ENCODE measurements at regions not wholly inside any gene's neighbourhood (a gene's known extent, or its start where the extent isn't known, plus 50 kb on each side); places are given as distances from the start of the nearest gene placed in this dataset.

DNA sequence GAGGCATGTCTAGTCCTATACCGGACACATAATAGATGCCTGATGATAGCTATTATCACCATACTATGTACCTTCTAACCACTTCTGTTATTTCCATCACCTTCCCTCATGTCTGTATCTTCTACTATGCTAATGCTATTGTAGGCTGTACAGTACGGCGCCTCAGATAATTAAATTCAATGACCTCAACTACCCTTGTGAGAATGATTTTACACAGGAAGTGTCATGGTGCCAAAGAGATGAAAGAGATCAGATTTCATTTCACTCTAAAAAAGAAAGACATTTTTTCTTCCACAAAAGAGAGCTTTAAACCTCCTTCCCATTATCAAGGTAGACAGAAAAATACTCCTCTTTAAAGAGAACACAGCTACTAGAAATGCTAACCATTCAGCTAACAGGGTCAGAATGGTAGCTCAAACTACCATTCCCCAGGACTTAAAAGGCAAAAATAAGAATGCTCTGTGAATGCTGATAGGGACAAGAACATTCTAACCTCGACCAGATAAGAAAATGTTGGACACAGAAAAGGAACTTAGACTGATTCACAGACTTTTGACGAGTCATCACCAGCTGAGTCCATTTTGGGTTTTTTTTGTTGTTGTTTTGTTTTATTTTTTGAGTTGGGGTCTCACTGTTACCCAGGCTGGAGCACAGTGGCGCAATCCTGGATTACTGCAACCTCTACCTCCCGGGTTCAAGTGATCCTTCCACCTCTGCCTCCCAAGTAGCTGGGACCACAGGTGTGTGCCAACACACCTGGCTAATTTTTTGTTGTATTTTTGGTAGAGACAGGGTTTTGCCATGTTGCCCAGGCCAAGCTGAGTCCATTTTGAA is 99.2 kb upstream of the RAPGEF2 start:
- FAIRE-seq = peak; percentile 75
- no peak for DNase-seq (ENCODE audit: extremely low spot score, insufficient read length, low read depth)

DNA sequence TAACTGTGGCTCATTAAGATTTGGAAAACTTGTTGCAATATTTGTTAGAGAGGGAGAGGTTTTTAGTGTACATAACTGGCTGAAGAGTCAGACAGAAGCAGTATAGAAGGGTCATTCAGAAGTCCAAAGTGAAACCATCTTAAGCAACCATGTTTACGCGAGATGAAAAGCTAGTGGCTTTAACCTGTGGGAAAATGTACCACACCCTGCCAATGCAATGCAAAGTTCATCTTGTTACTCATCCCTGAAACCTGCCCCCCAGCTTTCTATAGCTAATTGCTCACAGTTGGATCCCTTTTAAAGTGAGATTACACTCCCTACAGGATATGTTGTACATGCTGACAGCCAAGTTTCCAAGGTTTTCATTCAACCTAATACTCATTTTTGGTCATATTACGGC is 96.7 kb upstream of the RAPGEF2 start:
- no peak for DNase-seq (ENCODE audit: extremely low spot score, insufficient read length, low read depth)
- no peak for FAIRE-seq

DNA sequence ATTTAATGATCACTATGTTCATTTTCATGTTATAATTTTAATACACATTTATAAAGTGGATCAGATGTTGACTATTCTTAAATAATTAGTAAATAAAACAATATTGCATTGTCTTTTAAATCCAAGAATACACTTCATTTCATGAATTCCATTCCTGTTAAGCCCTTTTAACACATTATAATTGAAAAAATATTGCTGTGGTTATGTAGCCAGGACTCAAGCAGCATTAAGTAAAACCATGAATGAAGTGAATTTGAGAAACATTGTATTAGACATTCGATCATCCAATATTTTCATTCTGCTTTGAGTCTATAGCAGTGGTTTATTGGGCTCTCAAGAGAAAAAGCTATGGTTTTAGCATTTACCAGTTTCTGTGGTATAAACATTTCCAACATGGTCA is 94.2 kb upstream of the RAPGEF2 start:
- no peak for FAIRE-seq
- DNase-seq (ENCODE audit: extremely low spot score, insufficient read length, low read depth) = no peak

DNA sequence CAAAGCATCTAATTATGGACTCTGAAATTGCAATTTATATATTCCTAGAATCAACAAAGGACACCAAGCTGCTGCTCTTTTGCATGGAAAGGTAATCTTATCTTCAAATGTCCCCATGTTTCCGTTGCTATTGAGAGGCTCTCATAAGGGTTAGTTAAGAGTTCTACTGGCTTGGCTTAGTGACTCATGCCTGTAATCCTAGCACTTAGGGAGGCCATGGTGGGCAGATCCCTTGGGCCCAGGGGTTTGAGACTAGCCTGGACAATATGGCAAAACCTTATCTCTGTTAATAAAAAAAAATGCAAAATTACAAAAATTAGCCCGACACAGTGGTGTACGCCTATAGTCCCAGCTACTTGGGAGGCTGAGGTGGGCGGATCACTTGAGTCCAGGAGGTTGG is 93.4 kb upstream of the RAPGEF2 start:
- DNase-seq (ENCODE audit: extremely low spot score, insufficient read length, low read depth) (no peak), FAIRE-seq (no peak)

DNA sequence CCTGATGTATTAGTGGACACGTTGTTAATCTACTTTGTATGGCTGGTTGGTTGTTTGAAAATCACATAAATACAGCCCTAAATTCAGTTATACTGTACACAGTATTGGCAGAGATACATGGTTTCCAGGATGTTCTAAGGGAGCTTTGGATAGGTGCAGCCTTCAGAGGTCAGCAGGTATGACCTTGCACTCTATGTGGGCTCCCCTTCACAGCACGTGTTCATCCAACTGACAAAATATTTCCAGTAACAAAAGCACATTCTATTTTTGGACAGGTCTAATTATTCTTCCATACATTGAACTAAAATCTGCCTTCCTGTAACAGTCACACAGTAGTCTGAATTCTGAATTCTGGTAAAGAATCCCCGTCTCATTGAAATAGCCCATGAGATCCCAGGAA is 92.8 kb upstream of the RAPGEF2 start:
- no peak for DNase-seq (ENCODE audit: extremely low spot score, insufficient read length, low read depth)
- no peak for FAIRE-seq

DNA sequence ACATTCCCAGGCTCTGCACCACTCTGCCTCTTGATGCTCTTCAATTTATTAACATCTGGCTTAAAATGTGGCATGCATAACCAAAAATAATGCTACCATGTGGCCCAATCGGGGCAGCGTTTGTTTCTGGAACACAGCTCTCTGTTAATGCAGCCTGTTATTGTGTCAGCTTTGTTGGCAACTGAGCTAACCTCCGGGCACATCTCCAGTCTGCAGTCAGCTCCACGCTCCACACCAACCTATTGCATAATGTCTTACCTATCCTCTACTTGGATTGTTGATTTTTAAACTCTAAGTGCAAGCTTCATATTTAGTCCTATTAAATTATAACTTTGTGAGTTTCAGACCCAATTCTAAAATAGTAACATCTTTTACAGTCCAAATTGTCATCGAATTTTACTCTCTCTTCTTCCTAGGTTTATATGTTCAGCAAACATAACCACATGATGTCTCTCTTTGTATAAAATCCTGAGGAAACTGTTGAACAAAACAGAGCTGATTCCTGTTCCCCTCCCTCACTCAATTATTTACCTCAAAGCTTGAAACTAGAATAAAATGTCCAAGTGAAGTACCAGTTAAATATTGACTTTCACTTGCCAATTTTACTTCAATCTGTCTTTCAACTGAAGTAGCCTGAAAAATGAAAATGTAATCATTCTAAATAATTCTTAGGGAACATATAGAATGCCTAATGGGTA is 92.2 kb upstream of the RAPGEF2 start:
- peak; percentile 55 for FAIRE-seq
- no peak for DNase-seq (ENCODE audit: extremely low spot score, insufficient read length, low read depth)

DNA sequence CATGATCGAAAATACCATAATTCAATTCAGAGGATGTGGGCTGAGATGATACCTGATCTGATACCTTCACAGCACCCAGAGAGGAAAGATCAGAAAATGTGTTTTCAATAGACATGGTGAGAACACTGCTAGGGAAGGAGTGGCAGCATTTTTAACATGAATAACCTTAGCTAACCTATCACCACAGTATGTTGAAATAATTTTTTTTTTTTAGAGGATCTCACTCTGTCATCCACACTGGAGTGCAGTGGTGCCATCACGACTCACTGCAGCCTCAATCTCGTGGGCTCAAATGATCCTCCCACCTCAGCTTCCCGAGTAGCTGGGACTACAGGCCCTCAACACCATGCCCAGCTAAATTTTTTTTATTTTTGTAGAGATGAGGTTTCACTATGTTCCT is 90.5 kb upstream of the RAPGEF2 start:
- FAIRE-seq = no peak
- DNase-seq (ENCODE audit: extremely low spot score, insufficient read length, low read depth) = no peak

DNA sequence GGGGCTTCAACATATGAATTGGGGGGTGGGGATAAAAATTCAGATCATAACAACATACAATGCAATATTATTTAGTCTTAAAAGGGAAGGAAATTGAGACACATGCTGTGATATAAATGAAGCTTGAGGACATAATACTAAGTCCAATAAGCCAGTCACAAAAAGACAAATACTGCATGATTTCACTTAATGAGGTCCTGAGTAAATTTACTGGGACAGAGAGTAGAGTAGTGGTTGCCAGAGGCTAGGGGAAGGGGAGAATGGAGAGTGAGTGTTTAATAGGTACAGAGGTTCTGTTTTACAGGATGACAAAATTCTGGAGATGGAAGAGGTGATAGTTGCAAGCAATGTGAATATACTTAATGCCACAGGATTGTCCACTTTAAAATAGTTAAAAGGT is 89.2 kb upstream of the RAPGEF2 start:
- FAIRE-seq = no peak

DNA sequence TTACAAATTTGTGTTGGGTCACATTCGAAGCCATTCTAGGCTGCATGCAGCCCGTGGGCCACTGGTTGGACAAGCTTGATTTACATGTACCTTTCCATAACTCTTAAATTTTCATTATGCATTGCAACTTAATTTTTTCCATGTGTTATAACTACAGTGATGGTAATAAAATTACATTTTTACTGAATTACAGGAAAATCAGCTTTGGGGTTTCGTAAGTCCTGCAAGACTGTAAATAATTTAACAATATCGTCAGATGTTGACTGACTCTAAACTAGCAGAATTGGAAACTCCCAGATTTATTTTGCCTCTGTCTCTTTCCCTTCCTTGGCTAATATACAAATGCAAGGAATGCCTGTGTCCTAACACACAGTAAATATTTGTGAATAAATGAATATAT is 88.0 kb upstream of the RAPGEF2 start:
- FAIRE-seq (no peak), DNase-seq (ENCODE audit: extremely low spot score, insufficient read length, low read depth) (no peak)

More for the DNA sequence above, 89.2 kb upstream of the RAPGEF2 start:
- no peak for DNase-seq (ENCODE audit: extremely low spot score, insufficient read length, low read depth)

DNA sequence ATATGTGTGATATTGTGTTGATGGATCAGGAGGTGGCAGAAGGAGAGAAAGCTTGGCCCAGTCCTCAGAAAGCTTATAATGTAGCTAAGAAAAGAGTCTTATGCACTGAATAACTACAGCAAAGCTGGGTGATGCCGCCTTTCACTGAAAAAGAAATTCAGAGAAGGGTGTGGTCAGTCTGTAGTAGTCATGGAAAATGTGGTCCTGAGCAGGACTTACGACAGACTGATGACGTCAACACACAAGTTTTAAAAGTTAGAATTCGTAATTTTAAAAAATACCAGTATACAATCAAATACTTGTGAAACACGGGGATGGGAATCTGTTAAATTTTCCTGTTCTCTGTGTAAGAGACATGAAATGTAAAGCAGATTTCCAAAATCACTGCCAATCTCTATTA is 87.0 kb upstream of the RAPGEF2 start:
- DNase-seq (ENCODE audit: extremely low spot score, insufficient read length, low read depth) (no peak), FAIRE-seq (no peak)

DNA sequence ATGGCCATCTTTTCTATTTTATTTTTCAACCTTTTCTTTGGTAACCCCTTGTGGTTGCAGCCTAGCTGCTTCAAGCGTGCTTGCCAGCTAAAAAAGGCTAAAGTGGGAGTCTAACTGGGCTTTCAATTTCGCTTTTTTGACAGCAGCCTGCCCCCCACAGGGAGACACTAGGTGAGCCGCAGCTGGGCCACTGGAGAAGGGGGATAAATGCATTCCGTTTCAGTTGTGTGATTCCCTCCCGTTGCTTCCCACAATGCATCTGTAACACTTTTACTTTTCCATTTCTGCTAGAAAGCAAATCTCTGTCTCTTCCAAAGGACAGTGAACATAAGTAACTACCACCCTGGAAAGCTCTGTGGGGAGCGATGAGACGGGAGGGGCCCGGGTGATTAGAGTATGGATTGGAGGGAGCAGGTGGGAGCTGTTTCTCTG is 86.3 kb upstream of the RAPGEF2 start:
- FAIRE-seq (peak; percentile 88), DNase-seq (ENCODE audit: extremely low spot score, insufficient read length, low read depth) (peak; percentile 40)

DNA sequence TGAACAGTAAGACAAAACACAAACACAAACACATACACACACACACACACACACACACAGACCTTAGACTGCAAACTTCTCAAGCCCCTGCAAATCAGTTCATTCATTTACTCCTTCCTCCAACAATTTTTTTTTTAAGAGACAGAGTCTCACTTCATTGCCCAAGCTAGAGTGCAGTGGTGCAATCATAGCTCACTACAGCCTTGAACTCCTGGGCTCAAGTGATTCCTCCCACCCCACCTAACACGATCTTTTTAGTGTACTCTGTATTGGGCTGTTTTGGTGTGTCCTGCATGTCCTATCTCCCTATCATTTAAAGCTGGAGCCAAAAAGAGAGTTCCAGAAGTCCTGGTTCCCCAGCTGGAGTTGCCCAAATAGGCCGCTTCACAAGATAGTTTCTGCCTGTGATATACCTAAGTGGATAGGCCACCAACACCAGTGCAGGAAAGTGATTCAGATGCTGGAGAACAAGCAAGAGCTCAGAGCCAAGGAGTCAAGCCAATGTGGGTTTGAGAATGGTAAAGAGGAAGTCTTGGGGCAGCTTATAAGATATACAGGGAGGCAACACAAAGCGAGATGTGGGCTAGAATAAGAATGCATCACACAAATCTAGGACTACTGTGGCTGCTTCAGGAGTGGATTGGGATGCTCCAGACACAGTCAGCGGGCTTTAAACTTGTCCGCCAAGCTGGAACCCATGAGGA is 85.4 kb upstream of the RAPGEF2 start:
- FAIRE-seq = no peak
- DNase-seq (ENCODE audit: extremely low spot score, insufficient read length, low read depth) = no peak

DNA sequence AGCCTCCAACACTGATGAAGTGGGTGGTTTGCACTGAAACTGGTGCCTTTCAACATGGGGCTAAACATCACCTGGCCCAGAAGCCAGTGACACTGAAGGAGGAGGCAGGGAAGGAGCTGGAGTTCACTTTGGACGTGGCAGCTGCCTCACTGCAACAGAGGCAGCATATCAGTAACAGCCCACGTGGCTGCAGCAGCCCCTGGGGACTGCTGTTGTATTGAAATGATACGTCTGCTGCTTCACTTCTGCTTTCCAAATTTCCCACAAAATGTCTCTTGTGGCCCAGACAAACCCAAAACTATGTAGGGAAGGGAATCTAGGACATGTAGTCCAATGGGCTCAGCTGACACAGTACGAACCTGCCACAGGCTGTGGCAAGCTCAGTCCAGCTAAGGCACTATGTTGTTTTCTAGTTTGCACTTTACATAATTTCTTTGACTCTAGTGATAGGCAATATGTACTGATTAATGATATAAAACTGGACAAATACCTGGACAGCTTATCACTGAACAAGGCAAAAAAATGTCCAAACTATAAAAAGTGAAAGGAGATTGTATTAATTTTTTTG is 84.7 kb upstream of the RAPGEF2 start:
- FAIRE-seq = peak; percentile 96

DNA sequence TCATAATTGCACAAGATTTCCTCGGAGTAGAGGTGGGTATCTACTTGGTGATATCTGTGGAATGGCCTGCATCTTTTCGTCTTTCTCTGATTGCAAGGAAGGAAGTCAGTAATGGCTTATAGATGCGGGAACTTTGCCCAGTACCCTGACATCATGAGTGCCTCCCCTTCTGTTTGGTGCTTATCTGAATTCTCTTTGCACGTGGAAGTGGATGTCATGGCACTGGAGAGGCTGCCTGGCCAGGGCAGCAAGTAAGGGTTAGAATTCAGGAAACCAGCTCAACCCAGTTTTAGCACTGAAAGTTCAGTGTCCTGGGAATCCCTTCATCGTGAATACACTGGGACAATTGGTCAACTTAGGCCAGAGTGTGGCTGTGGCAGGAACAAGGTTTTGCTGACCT is 83.5 kb upstream of the RAPGEF2 start:
- FAIRE-seq = no peak

More for the DNA sequence above, 84.7 kb upstream of the RAPGEF2 start:
- DNase-seq (ENCODE audit: extremely low spot score, insufficient read length, low read depth) = peak; percentile 61

DNA sequence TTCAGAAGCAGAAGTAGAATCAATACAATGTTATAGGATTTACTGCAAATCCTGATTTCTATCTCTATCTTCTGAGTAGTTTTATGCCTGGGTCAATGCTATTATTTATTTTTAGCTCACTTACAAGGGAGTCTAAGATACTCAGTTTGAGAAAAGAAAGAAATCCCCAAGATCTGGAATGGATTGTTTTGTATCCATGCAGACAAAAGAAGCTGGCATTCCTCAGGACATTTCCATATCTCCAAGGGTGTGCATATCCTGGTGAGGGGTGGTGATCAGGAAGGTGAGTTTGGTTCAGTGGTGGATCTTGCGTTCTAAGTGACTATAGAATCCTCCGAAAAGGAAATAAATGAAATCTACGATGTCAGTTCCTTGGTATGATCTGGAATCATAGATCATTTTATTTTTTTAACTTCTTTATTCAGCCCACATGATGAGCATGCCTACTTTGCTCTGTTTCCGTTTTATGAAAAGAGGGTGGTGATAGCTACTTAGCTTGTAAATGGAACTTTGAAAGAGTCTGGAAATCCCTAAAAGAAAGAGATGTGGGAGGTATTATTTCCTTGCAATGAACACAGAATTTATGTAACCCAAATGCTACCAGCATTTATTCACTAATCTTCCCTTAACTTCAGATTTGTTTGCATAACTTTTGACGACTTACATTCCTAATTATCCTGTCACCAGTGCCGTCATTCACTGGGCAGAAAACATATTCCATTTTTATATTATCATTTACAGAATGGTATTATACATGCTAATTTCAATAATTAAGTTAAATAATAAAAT is 81.1 kb upstream of the RAPGEF2 start:
- FAIRE-seq (no peak), DNase-seq (ENCODE audit: extremely low spot score, insufficient read length, low read depth) (no peak)

More for the DNA sequence above, 83.5 kb upstream of the RAPGEF2 start:
- no peak for DNase-seq (ENCODE audit: extremely low spot score, insufficient read length, low read depth)

DNA sequence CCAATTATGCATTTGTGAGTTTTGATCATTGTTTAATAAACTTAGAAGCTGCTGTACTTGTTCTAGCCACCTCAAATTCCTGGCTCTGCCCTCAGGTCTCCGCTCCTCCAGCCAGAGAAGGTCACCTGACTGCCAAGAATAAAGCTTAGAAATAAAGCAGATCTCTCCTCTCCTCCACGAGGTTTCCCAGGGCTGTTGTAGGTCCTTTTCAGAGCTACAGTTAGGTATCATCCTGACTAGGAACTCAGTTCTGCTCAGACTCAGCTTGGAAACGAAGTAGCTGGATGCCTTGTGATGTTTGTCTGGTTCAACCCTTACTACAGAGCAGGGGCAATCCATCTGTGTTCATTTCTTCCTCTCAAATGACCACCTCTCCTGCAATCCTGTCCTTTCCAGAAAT is 79.1 kb upstream of the RAPGEF2 start:
- DNase-seq (ENCODE audit: extremely low spot score, insufficient read length, low read depth) (no peak), FAIRE-seq (no peak)

DNA sequence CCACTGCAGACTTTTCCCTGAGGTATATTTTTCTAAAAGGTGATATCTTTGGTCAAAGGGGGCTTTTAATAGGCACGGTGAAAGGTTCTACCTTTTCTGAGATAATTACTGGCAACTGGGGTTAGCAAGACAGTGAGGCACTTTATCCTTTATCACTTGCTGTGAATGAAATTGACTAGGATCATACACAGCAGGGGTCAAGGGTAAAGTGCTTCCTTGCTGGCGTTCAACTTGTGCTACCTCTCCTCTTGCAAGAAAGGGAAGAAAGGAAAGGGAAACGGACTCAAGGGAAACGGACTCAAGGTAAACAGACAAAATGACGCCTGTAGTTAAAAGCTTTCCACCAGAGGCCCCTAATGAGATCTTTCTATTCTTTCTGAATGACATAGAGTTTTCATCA is 78.6 kb upstream of the RAPGEF2 start:
- FAIRE-seq (no peak), DNase-seq (ENCODE audit: extremely low spot score, insufficient read length, low read depth) (no peak)

DNA sequence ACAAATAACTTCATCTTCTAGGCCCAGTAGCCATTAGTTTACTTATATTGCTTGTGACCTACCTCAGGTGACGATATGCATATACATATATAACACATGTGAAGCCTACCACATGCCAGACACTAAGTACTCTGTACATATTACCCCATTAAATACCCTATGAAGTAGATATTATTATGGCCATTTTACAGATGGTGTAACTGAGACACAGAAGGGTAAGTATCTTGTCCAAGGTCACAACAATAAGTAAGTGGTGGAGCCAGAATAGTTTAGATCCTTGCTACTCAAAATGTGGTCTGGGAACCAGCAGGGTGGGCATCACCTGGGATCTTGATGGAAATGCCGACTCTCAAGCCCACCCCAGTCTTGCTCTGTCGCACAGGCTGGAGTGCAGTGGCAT is 78.1 kb upstream of the RAPGEF2 start:
- no peak for DNase-seq (ENCODE audit: extremely low spot score, insufficient read length, low read depth)
- FAIRE-seq = no peak

DNA sequence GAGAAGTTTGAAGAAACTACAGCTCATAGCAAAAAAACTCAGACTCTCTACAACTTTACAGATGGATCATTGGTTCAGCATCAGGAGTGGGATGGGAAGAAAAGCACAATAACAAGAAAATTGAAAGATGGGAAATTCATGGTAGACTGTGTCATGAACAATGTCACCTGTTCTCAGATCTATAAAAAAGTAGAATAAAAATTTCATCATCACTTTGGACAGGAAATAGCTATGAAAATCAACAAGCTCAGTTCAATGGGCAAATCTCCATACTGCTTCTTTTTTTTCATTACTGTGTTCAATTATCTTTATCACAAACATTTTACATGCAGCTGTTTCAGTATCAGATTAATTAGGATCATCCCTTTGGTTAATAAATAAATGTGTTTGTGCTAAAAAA is 76.5 kb upstream of the RAPGEF2 start:
- DNase-seq (ENCODE audit: extremely low spot score, insufficient read length, low read depth) = no peak
- no peak for FAIRE-seq

DNA sequence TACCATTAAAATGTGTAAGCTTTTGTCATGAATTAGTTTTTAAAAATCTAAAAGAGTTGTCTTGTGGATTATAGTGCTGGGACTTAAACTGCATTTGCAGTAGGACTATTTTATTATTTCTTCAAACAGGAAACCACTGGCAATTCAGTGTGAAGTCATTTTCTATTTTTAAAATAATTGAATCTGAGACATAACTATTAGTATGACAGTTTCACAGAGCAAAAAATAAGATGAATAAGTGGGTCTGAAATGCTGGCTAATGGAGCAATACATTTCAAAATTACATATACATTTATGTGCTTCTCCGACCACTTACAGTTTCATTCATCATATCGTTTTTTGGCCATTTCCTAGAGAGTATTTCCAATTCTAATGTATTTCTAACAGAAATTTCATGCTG is 75.3 kb upstream of the RAPGEF2 start:
- DNase-seq (ENCODE audit: extremely low spot score, insufficient read length, low read depth) (no peak), FAIRE-seq (peak; percentile 71)

All from GM18507 (cell line).